Ectodermal cell (in vitro differentiated cells): ENCODE measurements at regions not wholly inside any gene's neighbourhood (a gene's known extent, or its start where the extent isn't known, plus 50 kb on each side); places are given as distances from the start of the nearest gene placed in this dataset.

Source experiments
- H3K27ac ChIP-seq: 2 replicates; pipeline ENCODE4 v1.7.0; 2013; ENCODE audit warnings: mild to moderate bottlenecking, low read depth, low read length; ENCODE audit not compliant: insufficient read depth, poor library complexity, severe bottlenecking
- H3K27me3 ChIP-seq: 2 replicates; pipeline ENCODE4 v1.7.0; 2013; ENCODE audit warnings: mild to moderate bottlenecking, low read length; ENCODE audit not compliant: insufficient read depth, control insufficient read depth, poor library complexity, severe bottlenecking
- H3K36me3 ChIP-seq: one replicate; pipeline ENCODE4 v1.7.0; 2013; ENCODE audit warnings: low read length; ENCODE audit not compliant: control insufficient read depth, insufficient read depth
- H3K4me1 ChIP-seq: one replicate; pipeline ENCODE4 v1.7.0; 2013; ENCODE audit warnings: low read length; ENCODE audit not compliant: control insufficient read depth, insufficient read depth
- H3K4me3 ChIP-seq: 2 replicates; pipeline ENCODE4 v1.7.0; 2013; ENCODE audit warnings: low read depth, low read length, control low read depth; ENCODE audit not compliant: insufficient read depth
- H3K9me3 ChIP-seq: 2 replicates; pipeline ENCODE4 v1.7.0; 2013; ENCODE audit warnings: mild to moderate bottlenecking, low read length, moderate library complexity; ENCODE audit not compliant: control insufficient read depth
- WGBS, 2 experiments: methylation state at CpG; one replicate each; pipeline ENCODE4 v1.1.7; 2013; ENCODE audit warnings: missing lambda C conversion rate in 2 of 2; 5-methylcytosine and 5-hydroxymethylcytosine counted together

DNA sequence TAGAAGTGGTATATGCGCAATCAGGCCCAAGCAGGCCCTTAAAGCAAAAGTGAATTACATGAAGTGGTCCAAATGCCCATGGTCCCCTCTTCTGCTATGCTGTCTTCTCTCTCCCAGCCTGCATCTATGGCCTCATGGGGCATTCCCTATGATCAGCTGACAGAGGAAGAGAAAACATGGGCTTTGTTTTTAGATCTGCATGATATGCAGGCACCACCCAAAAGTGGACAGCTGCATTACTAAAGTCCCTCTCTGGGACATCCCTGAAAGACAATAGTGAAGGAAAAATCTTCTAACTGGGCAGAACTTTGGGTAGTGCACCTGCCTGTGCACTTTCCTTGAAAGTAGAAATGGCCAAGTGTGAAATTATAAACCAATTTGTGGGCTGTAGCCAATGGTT is 145.2 kb upstream of the ARID2 start:
- Histone ChIP-seq H3K4me1 (no peaks in the 10 kb centered on the region), H3K27ac (no peak overlapping the region), H3K9me3 (no peaks in the 10 kb centered on the region), H3K36me3 (no peaks in the 10 kb centered on the region), H3K27me3 (no peaks in the 10 kb centered on the region), H3K4me3 (no peak overlapping the region)
- 93 to 94% methylated on average over 1 of the region's 1 CpG for WGBS, 2 experiments

DNA sequence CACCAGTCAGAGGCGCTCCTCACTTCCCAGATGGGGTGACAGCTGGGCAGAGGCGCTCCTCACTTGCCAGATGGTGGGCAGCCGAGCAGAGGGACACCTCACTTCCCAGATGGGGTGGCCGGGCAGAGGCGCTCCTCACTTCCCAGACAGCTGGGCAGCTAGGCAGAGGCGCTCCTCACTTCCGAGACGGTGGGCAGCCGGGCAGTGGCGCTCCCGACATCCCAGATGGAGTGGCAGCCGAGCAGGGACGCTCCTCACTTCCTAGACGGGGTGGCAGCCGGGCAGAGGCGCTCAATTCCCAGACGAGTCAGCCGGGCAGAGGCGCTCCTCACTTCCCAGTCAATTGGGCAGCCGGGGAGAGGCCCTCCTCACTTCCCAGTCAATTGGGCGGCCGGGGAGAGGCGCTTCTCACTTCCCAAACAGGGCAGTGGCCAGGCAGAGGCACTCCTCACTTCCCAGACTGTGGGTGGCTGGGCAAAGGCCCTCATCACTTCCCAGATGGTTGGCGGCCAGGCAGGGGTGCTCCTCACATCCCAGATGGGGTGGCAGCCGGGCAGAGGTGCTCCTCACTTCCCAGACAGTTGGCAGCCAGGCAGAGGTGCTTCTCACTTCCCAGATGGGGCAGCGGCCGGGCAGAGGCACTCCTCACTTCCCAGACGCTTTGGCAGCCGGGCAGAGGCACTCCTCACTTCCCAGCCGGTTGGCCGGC is 143.8 kb upstream of the ARID2 start:
- H3K27me3 ChIP-seq, result no peaks in the 10 kb centered on the region
- H3K36me3 ChIP-seq, result no peaks in the 10 kb centered on the region
- no peak overlapping the region for H3K4me3 ChIP-seq
- WGBS, 2 experiments, result 93 to 94% methylated on average over 31 of the region's 31 CpGs
- H3K9me3 ChIP-seq, result no peaks in the 10 kb centered on the region
- H3K4me1 ChIP-seq, result no peaks in the 10 kb centered on the region
- H3K27ac ChIP-seq, result no peak overlapping the region

DNA sequence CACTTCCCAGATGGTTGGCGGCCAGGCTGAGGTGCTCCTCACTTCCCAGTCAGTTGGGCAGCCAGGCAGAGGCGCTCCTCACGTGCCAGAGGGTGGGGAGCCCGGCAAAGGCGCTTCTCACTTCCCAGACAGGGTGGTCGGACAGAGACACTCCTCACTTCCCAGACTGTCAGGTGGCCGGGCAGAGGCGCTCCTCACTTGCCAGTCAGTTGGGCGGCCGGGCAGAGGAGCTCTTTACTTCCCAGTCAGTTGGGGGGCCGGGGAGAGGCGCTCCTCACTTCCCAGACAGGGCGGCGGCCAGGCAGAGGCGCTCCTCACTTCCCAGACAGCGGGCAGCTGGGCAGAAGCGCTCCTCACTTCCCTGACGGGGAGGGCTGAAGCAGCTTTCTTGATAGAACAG is 143.0 kb upstream of the ARID2 start:
- Histone ChIP-seq H3K4me3 (no peak overlapping the region), H3K27me3 (no peaks in the 10 kb centered on the region), H3K27ac (no peak overlapping the region), H3K36me3 (no peaks in the 10 kb centered on the region), H3K4me1 (no peaks in the 10 kb centered on the region), H3K9me3 (no peaks in the 10 kb centered on the region)
- 95% methylated on average over 18 of the region's 18 CpGs for WGBS, 2 experiments

DNA sequence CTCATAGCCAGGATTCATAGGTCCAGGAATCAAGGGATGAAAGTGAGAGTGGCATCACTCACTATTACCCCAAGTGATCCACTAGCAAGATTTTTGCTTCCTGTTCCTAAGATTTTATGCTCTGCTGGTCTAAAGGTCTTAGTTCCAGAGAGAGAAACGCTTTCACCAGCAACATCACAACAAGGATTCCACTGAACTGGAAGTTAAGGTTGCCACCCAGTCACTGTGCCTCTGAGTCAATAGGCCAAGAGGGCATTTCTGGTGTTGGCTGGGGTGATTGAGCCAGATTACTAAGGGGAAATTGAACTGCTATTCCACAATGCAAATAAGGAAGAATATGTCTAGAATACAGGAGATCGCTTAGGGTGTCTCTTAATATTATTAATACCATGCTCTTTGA is 142.5 kb upstream of the ARID2 start:
- H3K9me3 ChIP-seq, result no peaks in the 10 kb centered on the region

DNA sequence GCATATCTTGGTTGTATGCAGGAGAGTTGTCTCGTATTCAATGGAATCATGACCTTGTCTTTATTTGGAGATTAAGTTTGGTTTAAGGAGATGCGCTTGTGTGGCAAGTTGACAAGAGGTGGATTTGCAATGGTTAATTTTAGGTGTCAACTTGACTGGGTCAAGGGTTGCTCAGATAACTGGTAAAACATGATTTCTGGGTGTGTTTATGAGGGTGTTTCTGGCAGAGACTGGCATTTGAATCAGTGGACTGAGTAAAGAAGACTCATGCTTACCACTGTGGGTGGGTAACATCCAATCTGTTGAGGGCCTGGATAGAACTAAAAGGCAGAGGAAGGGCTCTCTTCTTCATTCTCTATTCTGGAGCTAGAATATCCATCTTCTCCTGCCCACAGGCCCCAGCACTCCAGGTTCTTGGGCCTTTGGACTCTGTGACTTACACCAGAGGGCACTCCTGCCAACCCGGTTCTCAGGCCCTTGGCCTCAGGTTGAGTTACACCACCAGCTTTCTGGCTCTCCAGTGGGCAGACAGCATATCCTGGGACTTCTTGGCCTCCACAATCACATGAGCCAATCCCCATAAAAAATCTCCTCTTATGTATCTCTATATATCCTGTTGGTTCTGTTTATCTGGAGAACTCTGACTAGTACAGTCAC is 141.5 kb upstream of the ARID2 start:
- no peak overlapping the region for H3K4me3 ChIP-seq
- 92 to 93% methylated on average over 3 of the region's 3 CpGs for WGBS, 2 experiments
- no peaks in the 10 kb centered on the region for H3K4me1 ChIP-seq
- H3K27ac ChIP-seq, result no peak overlapping the region
- H3K36me3 ChIP-seq, result no peaks in the 10 kb centered on the region
- no peaks in the 10 kb centered on the region for H3K9me3 ChIP-seq
- no peaks in the 10 kb centered on the region for H3K27me3 ChIP-seq

More for the DNA sequence above, 142.5 kb upstream of the ARID2 start:
- Histone ChIP-seq H3K4me3 (no peak overlapping the region), H3K36me3 (no peaks in the 10 kb centered on the region), H3K27me3 (no peaks in the 10 kb centered on the region), H3K27ac (no peak overlapping the region), H3K4me1 (no peaks in the 10 kb centered on the region)
- 80 to 98% methylated on average over 1 to 2 of the region's 2 CpGs for WGBS, 2 experiments

DNA sequence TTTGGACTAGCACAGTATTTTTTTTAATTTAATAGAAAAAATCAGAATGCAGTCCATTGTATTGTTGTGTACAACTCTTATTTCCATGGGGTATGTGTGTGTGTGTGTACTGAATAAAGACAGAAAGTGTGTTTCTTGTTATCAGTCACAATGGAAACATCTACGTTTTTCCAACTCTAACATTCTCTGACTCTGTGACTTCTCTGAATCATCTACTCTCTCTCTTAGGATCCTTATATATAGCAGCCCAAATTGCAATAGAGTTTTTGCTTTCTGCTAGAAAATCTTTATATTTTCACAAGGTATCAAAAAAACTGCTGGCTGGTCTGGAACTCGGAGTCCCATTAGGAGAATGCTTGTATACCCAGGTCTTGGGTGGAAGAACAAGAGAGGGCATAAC is 138.9 kb upstream of the ARID2 start:
- Histone ChIP-seq H3K27me3 (no peaks in the 10 kb centered on the region), H3K27ac (no peak overlapping the region), H3K4me1 (no peaks in the 10 kb centered on the region), H3K9me3 (no peaks in the 10 kb centered on the region), H3K4me3 (no peak overlapping the region), H3K36me3 (no peaks in the 10 kb centered on the region)
- WGBS, 2 experiments, result 92 to 93% methylated on average over 2 of the region's 2 CpGs

DNA sequence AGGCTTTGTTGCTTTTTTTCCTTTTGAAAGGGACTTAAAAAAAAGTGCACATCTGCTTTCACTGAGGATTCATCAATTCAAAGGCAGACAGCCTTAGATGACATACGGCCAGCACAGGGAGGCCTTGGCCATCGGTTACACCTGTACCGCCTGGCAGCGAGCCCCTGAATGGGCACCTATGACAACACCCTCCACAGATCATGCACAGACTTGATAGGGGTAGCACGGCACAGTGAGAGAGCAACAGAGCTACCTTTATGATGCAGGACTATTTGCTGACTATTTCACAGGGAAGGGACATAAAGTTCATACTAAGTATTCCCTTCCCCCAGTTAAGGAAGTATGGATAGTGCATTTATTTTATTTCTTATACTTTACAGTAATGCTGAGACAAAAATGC is 137.9 kb upstream of the ARID2 start:
- H3K4me1 ChIP-seq, result no peaks in the 10 kb centered on the region
- H3K4me3 ChIP-seq, result no peak overlapping the region
- WGBS, 2 experiments, result 95 to 96% methylated on average over 5 of the region's 5 CpGs
- H3K27me3 ChIP-seq, result no peaks in the 10 kb centered on the region
- H3K36me3 ChIP-seq, result no peaks in the 10 kb centered on the region
- H3K27ac ChIP-seq, result no peak overlapping the region
- no peaks in the 10 kb centered on the region for H3K9me3 ChIP-seq

DNA sequence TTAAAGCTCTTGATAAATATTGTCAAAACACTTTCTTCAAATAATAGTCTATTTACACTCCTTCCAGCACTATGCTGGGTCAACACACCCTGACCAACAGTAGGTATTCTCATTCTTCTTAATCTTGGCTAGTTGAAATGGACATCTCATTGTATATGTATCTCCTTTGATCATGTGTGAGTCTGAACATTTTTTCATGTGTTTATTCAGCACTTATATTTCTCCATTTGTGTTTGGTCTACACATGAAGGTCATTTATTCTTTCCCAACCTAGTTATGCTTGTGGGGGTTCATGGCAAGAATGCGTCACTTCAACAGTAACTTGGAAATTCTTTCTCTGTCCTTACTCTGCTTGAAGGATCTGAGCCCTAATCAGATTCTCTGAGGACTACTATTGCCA is 133.1 kb upstream of the ARID2 start:
- WGBS, 2 experiments, result 89 to 100% methylated on average over 1 of the region's 1 CpG
- Histone ChIP-seq H3K4me1 (no peaks in the 10 kb centered on the region), H3K27ac (no peak overlapping the region), H3K36me3 (no peaks in the 10 kb centered on the region), H3K4me3 (no peak overlapping the region), H3K9me3 (no peaks in the 10 kb centered on the region), H3K27me3 (no peaks in the 10 kb centered on the region)

DNA sequence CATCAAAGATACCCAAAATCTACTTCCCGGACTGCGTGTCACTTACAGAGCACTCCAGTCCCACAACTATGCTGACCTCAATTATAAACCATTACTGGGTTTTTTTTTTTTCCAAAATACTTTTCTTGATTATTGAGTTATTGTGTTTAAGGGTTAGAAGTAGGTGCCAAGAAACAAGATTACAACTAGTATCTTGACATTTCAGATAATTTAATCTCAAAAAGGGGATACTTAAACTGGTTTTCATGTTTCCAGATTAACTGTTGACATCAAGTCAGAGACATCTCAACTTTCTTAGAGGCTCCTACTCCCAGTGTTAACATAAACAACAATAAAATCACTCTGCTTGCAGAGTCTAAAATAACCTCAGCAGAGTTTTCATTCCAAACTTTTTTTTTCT is 131.2 kb upstream of the ARID2 start:
- no peaks in the 10 kb centered on the region for H3K27me3 ChIP-seq
- H3K4me3 ChIP-seq, result no peak overlapping the region
- H3K4me1 ChIP-seq, result no peaks in the 10 kb centered on the region
- H3K36me3 ChIP-seq, result no peaks in the 10 kb centered on the region
- no CpG with 5 or more reads among the region's 2 CpGs for WGBS, 2 experiments
- no peaks in the 10 kb centered on the region for H3K9me3 ChIP-seq
- H3K27ac ChIP-seq, result no peak overlapping the region

DNA sequence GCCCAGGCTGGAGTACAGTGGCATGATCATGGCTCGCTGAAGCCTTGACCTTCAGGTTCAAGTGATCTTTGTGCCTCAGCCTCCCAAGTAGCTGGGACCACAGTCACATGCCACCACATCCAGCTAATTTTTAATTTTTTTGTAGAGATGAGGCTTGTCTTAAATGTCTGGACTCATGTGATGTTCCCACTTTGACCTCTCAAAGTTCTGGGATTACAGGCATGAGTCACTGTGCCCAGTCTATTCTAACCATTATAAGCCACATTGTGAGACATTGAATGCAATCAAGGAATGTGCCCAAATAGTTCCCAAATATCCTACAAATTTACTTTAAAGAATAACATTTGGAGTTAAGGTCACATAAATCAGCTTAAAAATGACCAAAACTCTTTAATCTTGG is 130.7 kb upstream of the ARID2 start:
- Histone ChIP-seq H3K4me3 (no peak overlapping the region), H3K9me3 (no peaks in the 10 kb centered on the region), H3K27ac (no peak overlapping the region), H3K4me1 (no peaks in the 10 kb centered on the region), H3K27me3 (no peaks in the 10 kb centered on the region), H3K36me3 (no peaks in the 10 kb centered on the region)
- WGBS, 2 experiments, result 92 to 93% methylated on average over 1 of the region's 1 CpG
